ENCODE measurements at regions not wholly inside any gene's neighbourhood (a gene's known extent, or its start where the extent isn't known, plus 50 kb on each side); places are given as distances from the start of the nearest gene placed in this dataset.

GRCh38 chr2:78498125-78498524 lies 527.4 kb upstream of the REG3G start:
- no peak overlapping the region for H3K4me3 Mint-ChIP-seq
- POLR2A ChIA-PET = no interaction called here
- CTCF ChIA-PET = no interaction called here
- no peaks in the 10 kb centered on the region for H3K27me3 Mint-ChIP-seq (ENCODE audit: low read depth)
- DNase-seq (ENCODE audit: low spot score) = no peak
- H3K9me3 Mint-ChIP-seq = peaks cover 33% of the 10 kb centered on the region
- H3K36me3 Mint-ChIP-seq = no peaks in the 10 kb centered on the region; the same call in 1 of the 2 replicates
- no peaks in the 10 kb centered on the region for H3K4me1 Mint-ChIP-seq
- ATAC-seq = no peak
- no peak overlapping the region for H3K27ac Mint-ChIP-seq
- TF ChIP-seq SP1 (CRISPR knock-in tag; conservative IDR thresholded peaks at IDR 0.05) (no peak), SMAD3 (CRISPR knock-in tag; IDR thresholded peaks at IDR 0.05; ENCODE audit: borderline replicate concordance) (no peak), JUN (CRISPR knock-in tag; IDR thresholded peaks at IDR 0.05) (no peak), PRRX2 (CRISPR knock-in tag; IDR thresholded peaks at IDR 0.05) (no peak), ZMAT4 (CRISPR knock-in tag; IDR thresholded peaks at IDR 0.05) (no peak), ZNF281 (CRISPR knock-in tag; IDR thresholded peaks at IDR 0.05) (no peak), TCF7 (CRISPR knock-in tag; IDR thresholded peaks at IDR 0.05; ENCODE audit: low read depth) (no peak), ARID4B (CRISPR knock-in tag; IDR thresholded peaks at IDR 0.05; ENCODE audit: borderline replicate concordance) (no peak)

DNA sequence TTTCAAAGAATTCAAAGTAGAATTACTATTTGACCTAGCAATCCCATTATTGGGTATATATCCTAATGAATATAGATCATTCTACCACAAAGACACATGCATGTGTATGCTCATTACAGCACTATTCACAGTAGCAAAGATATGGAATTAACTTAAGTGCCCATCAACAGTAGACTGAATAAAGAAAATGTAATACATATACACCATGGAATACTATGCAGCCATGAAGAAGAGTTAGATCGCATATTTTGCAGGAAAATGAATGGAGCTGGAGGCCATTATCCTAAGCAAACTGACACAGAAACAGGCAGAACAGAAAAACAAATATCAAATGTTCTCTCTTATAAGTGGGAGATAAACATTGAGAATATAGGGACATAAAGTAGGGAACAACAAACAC lies 519.2 kb upstream of the REG3G start:
- no peak for ATAC-seq
- Mint-ChIP-seq H3K9me3 (peaks cover 38% of the 10 kb centered on the region), H3K36me3 (no peaks in the 10 kb centered on the region; the same call in none of the 2 replicates), H3K27ac (no peak overlapping the region), H3K4me3 (no peak overlapping the region), H3K4me1 (peaks cover 5% of the 10 kb centered on the region), H3K27me3 (ENCODE audit: low read depth) (no peaks in the 10 kb centered on the region)
- TF ChIP-seq ZNF281 (CRISPR knock-in tag; IDR thresholded peaks at IDR 0.05) = no peak
- no peak for TF ChIP-seq MXD4 (CRISPR knock-in tag; IDR thresholded peaks at IDR 0.05; ENCODE audit: borderline replicate concordance)
- no peak for TF ChIP-seq GABPB1 (CRISPR knock-in tag; IDR thresholded peaks at IDR 0.05)
- no peak for TF ChIP-seq EMX1 (CRISPR knock-in tag; IDR thresholded peaks at IDR 0.05)
- TF ChIP-seq GTF2I (CRISPR knock-in tag; conservative IDR thresholded peaks at IDR 0.05) = 0 out of 2 replicates have a peak, but pooled peaks have one; percentile 11
- no peak for TF ChIP-seq NR3C1 (CRISPR knock-in tag; conservative IDR thresholded peaks at IDR 0.05; ENCODE audit: low read depth)
- no peak for TF ChIP-seq TP53 (CRISPR knock-in tag; IDR thresholded peaks at IDR 0.05)
- TF ChIP-seq ZNF317 (CRISPR knock-in tag; IDR thresholded peaks at IDR 0.05; ENCODE audit: borderline replicate concordance, low read depth) = no peak
- ChIA-PET POLR2A (no interaction called here), CTCF (no interaction called here)
- no peak for DNase-seq (ENCODE audit: low spot score)
